Progenitor cell of endocrine pancreas (in vitro differentiated cells): ENCODE measurements at regions not wholly inside any gene's neighbourhood (a gene's known extent, or its start where the extent isn't known, plus 50 kb on each side); places are given as distances from the start of the nearest gene placed in this dataset.

Experiments
- DNase-seq: peaks from one replicate; pipeline ENCODE4 v3.0.0; 2021; ENCODE audit warnings: low spot score; ENCODE audit not compliant: unreplicated experiment
- H3K27ac Mint-ChIP-seq: 2 replicates; pipeline ENCODE4 v1.8.0; 2021; ENCODE audit warnings: mild to moderate bottlenecking, moderate library complexity, mixed read lengths
- H3K27me3 Mint-ChIP-seq: 2 replicates; pipeline ENCODE4 v1.8.0; 2021; ENCODE audit warnings: mixed read lengths
- H3K36me3 Mint-ChIP-seq: 2 replicates; pipeline ENCODE4 v1.8.0; 2022; ENCODE audit warnings: mixed read lengths; ENCODE audit not compliant: insufficient read depth
- H3K4me1 Mint-ChIP-seq: 2 replicates; pipeline ENCODE4 v1.8.0; 2021; ENCODE audit warnings: low read depth, mixed read lengths
- H3K4me3 Mint-ChIP-seq: 2 replicates; pipeline ENCODE4 v1.8.0; 2021; ENCODE audit warnings: low read depth, mild to moderate bottlenecking, moderate library complexity, mixed read lengths
- H3K9me3 Mint-ChIP-seq: 2 replicates; pipeline ENCODE4 v1.8.0; 2021; ENCODE audit warnings: low read depth, mixed read lengths
- TF ChIP-seq, protein P1 (sequence below): fragments of 200-600 bp; sonication (generic); IDR thresholded peaks from one replicate; pipeline ENCODE4 v1.5.0; 2021; ENCODE audit warnings: antibody characterized with exemption, mild to moderate bottlenecking; ENCODE audit not compliant: unreplicated experiment

DNA sequence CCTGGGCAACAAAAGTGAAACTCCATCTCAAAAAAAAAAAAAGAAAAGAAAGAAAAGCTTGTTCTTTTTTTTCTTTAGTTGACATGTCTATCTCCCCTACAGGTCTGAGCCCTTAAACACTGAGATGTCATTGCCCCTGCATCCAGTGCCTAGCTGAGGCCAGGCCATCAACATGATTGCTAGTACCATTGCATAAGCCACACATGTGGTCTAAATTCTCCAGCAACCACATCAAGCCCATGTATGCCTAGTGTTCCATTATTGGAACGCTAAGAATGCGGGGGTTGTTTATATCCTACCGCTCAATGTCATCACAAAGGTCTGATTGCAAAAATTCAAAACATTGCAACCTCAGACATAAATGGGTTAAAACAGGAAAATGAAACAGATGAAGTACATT is 62.7 kb downstream of the NPTX2 start:
- TF ChIP-seq, protein P1, sequence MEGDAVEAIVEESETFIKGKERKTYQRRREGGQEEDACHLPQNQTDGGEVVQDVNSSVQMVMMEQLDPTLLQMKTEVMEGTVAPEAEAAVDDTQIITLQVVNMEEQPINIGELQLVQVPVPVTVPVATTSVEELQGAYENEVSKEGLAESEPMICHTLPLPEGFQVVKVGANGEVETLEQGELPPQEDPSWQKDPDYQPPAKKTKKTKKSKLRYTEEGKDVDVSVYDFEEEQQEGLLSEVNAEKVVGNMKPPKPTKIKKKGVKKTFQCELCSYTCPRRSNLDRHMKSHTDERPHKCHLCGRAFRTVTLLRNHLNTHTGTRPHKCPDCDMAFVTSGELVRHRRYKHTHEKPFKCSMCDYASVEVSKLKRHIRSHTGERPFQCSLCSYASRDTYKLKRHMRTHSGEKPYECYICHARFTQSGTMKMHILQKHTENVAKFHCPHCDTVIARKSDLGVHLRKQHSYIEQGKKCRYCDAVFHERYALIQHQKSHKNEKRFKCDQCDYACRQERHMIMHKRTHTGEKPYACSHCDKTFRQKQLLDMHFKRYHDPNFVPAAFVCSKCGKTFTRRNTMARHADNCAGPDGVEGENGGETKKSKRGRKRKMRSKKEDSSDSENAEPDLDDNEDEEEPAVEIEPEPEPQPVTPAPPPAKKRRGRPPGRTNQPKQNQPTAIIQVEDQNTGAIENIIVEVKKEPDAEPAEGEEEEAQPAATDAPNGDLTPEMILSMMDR: no peak
- H3K4me3 Mint-ChIP-seq: no peak overlapping the region

DNA sequence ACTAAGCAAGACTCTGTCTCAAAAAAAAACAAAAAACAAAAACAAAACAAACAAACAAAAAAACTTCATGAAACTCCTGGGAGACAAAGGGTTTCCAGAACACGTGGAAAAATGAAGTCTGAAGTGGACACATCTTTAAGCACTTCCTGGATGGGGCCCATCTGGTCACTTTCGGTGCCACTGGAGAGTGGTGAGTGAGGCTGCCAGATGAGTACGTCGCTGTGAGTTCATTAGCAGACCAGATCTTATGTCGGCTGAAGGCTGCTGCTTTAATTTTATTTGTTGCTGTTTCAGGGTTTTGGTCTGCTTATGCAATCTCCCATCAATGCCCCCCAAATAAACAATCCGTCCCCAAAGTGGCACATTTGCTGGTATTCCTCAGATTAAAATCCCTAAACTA is 64.4 kb downstream of the NPTX2 start:
- Mint-ChIP-seq H3K36me3 (no peaks in the 10 kb centered on the region), H3K9me3 (peaks cover 5% of the 10 kb centered on the region), H3K4me3 (no peak overlapping the region), H3K27ac (no peak overlapping the region), H3K4me1 (no peaks in the 10 kb centered on the region), H3K27me3 (peaks cover 24% of the 10 kb centered on the region)
- no peak for DNase-seq
- TF ChIP-seq, protein P1: no peak

More for the DNA sequence above, 62.7 kb downstream of the NPTX2 start:
- no peak for DNase-seq
- Mint-ChIP-seq H3K27me3 (peaks cover 10% of the 10 kb centered on the region), H3K4me1 (no peaks in the 10 kb centered on the region), H3K9me3 (no peaks in the 10 kb centered on the region), H3K27ac (no peak overlapping the region), H3K36me3 (no peaks in the 10 kb centered on the region)

DNA sequence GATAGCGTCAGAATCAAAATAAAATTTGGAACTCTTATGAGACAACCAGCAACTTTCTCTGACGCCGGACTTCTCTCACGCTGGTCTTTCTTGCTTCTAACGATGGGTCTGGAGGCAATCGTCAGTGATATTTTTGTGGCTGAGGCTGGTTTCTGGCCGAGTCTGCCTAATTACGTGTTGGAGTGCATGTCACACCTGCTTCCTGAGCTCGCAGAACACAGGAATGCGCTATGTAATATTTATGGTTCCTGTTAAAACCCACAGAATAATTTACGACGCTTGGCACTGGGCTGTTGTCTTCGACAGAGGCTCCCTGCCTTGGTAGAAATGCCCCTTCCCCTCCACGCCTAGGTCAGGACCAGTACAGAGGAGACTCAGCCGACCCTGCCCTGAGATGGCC is 64.9 kb downstream of the NPTX2 start:
- Mint-ChIP-seq H3K36me3 (no peaks in the 10 kb centered on the region), H3K4me1 (no peaks in the 10 kb centered on the region), H3K27me3 (peaks cover 26% of the 10 kb centered on the region), H3K27ac (no peak overlapping the region), H3K9me3 (peaks cover 8% of the 10 kb centered on the region), H3K4me3 (no peak overlapping the region)
- no peak for DNase-seq
- TF ChIP-seq, protein P1: no peak

DNA sequence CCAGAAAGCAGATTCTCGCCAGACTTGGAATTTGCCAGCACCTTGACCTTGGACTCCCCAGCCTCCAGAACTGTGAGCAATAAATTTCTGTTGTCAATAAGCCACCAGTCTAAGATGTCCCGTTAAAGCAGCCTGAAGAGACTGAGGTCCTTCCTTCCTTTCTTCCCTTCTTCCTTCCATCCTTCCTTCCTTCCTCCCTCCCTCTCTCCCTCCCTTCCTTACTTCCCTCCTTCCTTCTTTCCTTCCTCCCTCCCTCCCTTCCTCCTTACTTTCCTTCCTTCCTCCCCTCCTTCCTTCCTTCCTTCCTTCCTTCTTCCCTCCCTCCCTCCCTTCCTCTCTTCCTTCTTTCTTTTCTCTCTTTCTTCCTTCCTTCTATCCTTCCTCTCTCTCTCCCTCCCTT is 66.4 kb downstream of the NPTX2 start:
- H3K27me3 Mint-ChIP-seq: peaks cover 26% of the 10 kb centered on the region
- no peak overlapping the region for H3K4me3 Mint-ChIP-seq
- TF ChIP-seq, protein P1: no peak
- DNase-seq: no peak
- no peak overlapping the region for H3K27ac Mint-ChIP-seq
- H3K4me1 Mint-ChIP-seq: no peaks in the 10 kb centered on the region
- no peaks in the 10 kb centered on the region for H3K36me3 Mint-ChIP-seq
- H3K9me3 Mint-ChIP-seq: peaks cover 11% of the 10 kb centered on the region

GRCh38 chr7:98685541-98685940 is 68.5 kb downstream of the NPTX2 start:
- Mint-ChIP-seq H3K27me3 (peaks cover 24% of the 10 kb centered on the region), H3K9me3 (peaks cover 16% of the 10 kb centered on the region), H3K4me1 (no peaks in the 10 kb centered on the region), H3K27ac (no peak overlapping the region), H3K4me3 (no peak overlapping the region), H3K36me3 (peaks cover 1% of the 10 kb centered on the region)
- DNase-seq: no peak
- TF ChIP-seq, protein P1: no peak
